Lower leg skin (tissue), 4 donors: ENCODE measurements at regions not wholly inside any gene's neighbourhood (a gene's known extent, or its start where the extent isn't known, plus 50 kb on each side); places are given as distances from the start of the nearest gene placed in this dataset.
"Not testable (repeated sequence)": the region's sequence is repeated elsewhere in the genome, so short reads cannot be mapped to it uniquely, and the experiment has no call there.

Experiments
- DNase-seq, 2 donors: peaks; one replicate each; pipeline ENCODE4 v3.0.0-alpha.2; 2019; ENCODE audit warnings: low spot score in 2 of 2
- H3K4me3 ChIP-seq: fragments of 200-600 bp; sonication (generic); 2 replicates; pipeline ENCODE4 v1.5.1; 2017; ENCODE audit warnings: mild to moderate bottlenecking, low read depth; ENCODE audit not compliant: poor library complexity, severe bottlenecking
- CTCF ChIP-seq, 3 donors: fragments of 450-650 bp; IDR thresholded peaks; one replicate each; pipeline ENCODE4 v1.5.1; 2016; ENCODE audit warnings: antibody characterized with exemption in 3 of 3, mild to moderate bottlenecking in 3 of 3, moderate library complexity in 2 of 3
- POLR2A ChIP-seq, 2 donors: fragments of 450-650 bp; IDR thresholded peaks; one replicate each; pipeline ENCODE4 v1.6.1; 2016 to 2017; ENCODE audit warnings: antibody characterized with exemption in 2 of 2, mild to moderate bottlenecking in 1 of 2, moderate library complexity in 1 of 2
- WGBS, 2 donors: methylation state at CpG; one replicate each; pipeline ENCODE4 v1.1.5; 2018; 5-methylcytosine and 5-hydroxymethylcytosine counted together
- intact Hi-C: fragments of 100-400 bp; cut with DNase I; formaldehyde crosslinking; loops from one replicate; pipeline ENCODE4 v1.15.0; 2023; ENCODE audit warnings: low total_unique reads

GRCh38 chr14:58772794-58773620 lies 135.2 kb downstream of the DACT1 start:
- H3K4me3 ChIP-seq = no peak overlapping the region
- no peak for TF ChIP-seq CTCF (IDR thresholded peaks at IDR 0.05)
- no peak for TF ChIP-seq POLR2A (IDR thresholded peaks at IDR 0.05)
- no peak for DNase-seq
- WGBS, 2 donors = 84 to 89% methylated on average over 6 to 7 of the region's 7 CpGs
- intact Hi-C loops = no loop called here

- no peak for DNase-seq
- WGBS, 2 donors = 71 to 82% methylated on average over 1 of the region's 1 CpG
- intact Hi-C loops = no loop called here
- H3K4me3 ChIP-seq = no peak overlapping the region
- TF ChIP-seq POLR2A (IDR thresholded peaks at IDR 0.05) = no peak
- no peak for TF ChIP-seq CTCF (IDR thresholded peaks at IDR 0.05)
Observed at GRCh38 chr14:58774531-58774930, 136.8 kb downstream of the DACT1 start.

- H3K4me3 ChIP-seq, intact Hi-C loops, DNase-seq: not testable (repeated sequence)
- WGBS, 2 donors = 76 to 93% methylated on average over 4 of the region's 4 CpGs
Observed at GRCh38 chr14:58775130-58775529, 137.4 kb downstream of the DACT1 start.

- no peak for DNase-seq
- intact Hi-C loops = no loop called here
- no peak overlapping the region for H3K4me3 ChIP-seq
- TF ChIP-seq CTCF (IDR thresholded peaks at IDR 0.05) (no peak), POLR2A (IDR thresholded peaks at IDR 0.05) (no peak)
- WGBS, 2 donors = 91 to 95% methylated on average over 4 of the region's 4 CpGs
Observed at GRCh38 chr14:58776516-58776915, 138.8 kb downstream of the DACT1 start.

- WGBS, 2 donors = 64 to 71% methylated on average over 7 of the region's 7 CpGs
- H3K4me3 ChIP-seq = no peak overlapping the region
- intact Hi-C loops = no loop called here
- DNase-seq = no peak
- TF ChIP-seq POLR2A (IDR thresholded peaks at IDR 0.05) = no peak
- no peak for TF ChIP-seq CTCF (IDR thresholded peaks at IDR 0.05)
Observed at GRCh38 chr14:58777541-58777979, 139.8 kb downstream of the DACT1 start.

GRCh38 chr14:58778202-58778601 lies 140.4 kb downstream of the DACT1 start:
- H3K4me3 ChIP-seq = no peak overlapping the region
- no peak for DNase-seq
- intact Hi-C loops = no loop called here
- 90 to 94% methylated on average over 3 of the region's 3 CpGs for WGBS, 2 donors
- TF ChIP-seq CTCF (IDR thresholded peaks at IDR 0.05) (no peak), POLR2A (IDR thresholded peaks at IDR 0.05) (no peak)
